OCI-LY7 (cell line): ENCODE measurements at regions not wholly inside any gene's neighbourhood (a gene's known extent, or its start where the extent isn't known, plus 50 kb on each side); places are given as distances from the start of the nearest gene placed in this dataset.

Experiments
- BruUV-seq: library from RNA; stranded (reverse); fragments of 400-500 nt; replicated peaks from 2 replicates; lab custom pipeline; 2021; lab: Mats Ljungman, UMichigan
- CTCF ChIA-PET: fragments of 300-600 bp; sonication (Branson Sonifier 250); formaldehyde crosslinking; loops from one replicate; lab custom pipeline; 2022; ENCODE audit warnings: antibody characterized with exemption; ENCODE audit not compliant: unreplicated experiment; lab: Charles Lee
- POLR2A ChIA-PET: fragments of 300-600 bp; sonication (Branson Sonifier 250); formaldehyde crosslinking; loops from one replicate; lab custom pipeline; 2022; ENCODE audit warnings: antibody characterized with exemption; lab: Charles Lee
- DNase-seq: peaks from one replicate; pipeline ENCODE4 v3.0.0-alpha.2; 2015; ENCODE audit warnings: low spot score
- H2AFZ ChIP-seq: fragments of 200-600 bp; sonication (generic), shearing (Covaris generic); 2 replicates; pipeline ENCODE4 v1.6.1; 2014; ENCODE audit warnings: mild to moderate bottlenecking, antibody characterized with exemption, low read length, moderate library complexity
- H3K27ac ChIP-seq: fragments of 200-600 bp; sonication (generic); 2 replicates; pipeline ENCODE4 v1.5.1; 2014; ENCODE audit warnings: mixed run types, low read depth, mild to moderate bottlenecking, moderate library complexity, low read length, inconsistent platforms; ENCODE audit not compliant: poor library complexity, severe bottlenecking
- H3K36me3 ChIP-seq: fragments of 200-600 bp; sonication (generic); 2 replicates; pipeline ENCODE4 v1.6.1; 2014; ENCODE audit warnings: mild to moderate bottlenecking, antibody characterized with exemption, low read length, moderate library complexity, mixed read lengths; ENCODE audit not compliant: insufficient read depth
- H3K4me1 ChIP-seq: fragments of 200-600 bp; sonication (generic); 2 replicates; pipeline ENCODE4 v1.5.1; 2014; ENCODE audit warnings: mild to moderate bottlenecking, low read length; ENCODE audit not compliant: insufficient read depth, poor library complexity, severe bottlenecking
- H3K4me2 ChIP-seq: fragments of 200-600 bp; sonication (generic); 2 replicates; pipeline ENCODE4 v1.6.1; 2014; ENCODE audit warnings: mild to moderate bottlenecking, low read length
- H3K4me3 ChIP-seq: fragments of 200-600 bp; sonication (generic); 2 replicates; pipeline ENCODE4 v1.5.1; 2014; ENCODE audit warnings: mild to moderate bottlenecking, low read depth, low read length; ENCODE audit not compliant: poor library complexity, severe bottlenecking
- H3K79me2 ChIP-seq: fragments of 200-600 bp; sonication (generic); 2 replicates; pipeline ENCODE4 v1.6.1; 2016; ENCODE audit warnings: low read depth, mild to moderate bottlenecking, low read length, moderate library complexity, mixed read lengths; ENCODE audit not compliant: insufficient read depth
- H3K9me2 ChIP-seq: fragments of 200-600 bp; sonication (generic); 2 replicates; pipeline ENCODE4 v1.6.1; 2016; ENCODE audit warnings: mild to moderate bottlenecking, low read length, mixed read lengths; ENCODE audit not compliant: insufficient read depth
- H3K9me3 ChIP-seq: fragments of 200-600 bp; sonication (generic); 2 replicates; pipeline ENCODE4 v1.6.1; 2014; ENCODE audit warnings: mild to moderate bottlenecking, mixed run types, low read length, mixed read lengths
- H4K20me1 ChIP-seq: fragments of 200-600 bp; sonication (generic); 2 replicates; pipeline ENCODE4 v1.6.1; 2014; ENCODE audit warnings: mild to moderate bottlenecking, antibody characterized with exemption, low read length, moderate library complexity, mixed read lengths; ENCODE audit not compliant: insufficient read depth
- EZH2phosphoT487 ChIP-seq: fragments of 200-600 bp; sonication (generic); IDR thresholded peaks from 2 replicates; pipeline ENCODE4 v1.6.1; 2018; ENCODE audit warnings: low read depth, borderline replicate concordance, mild to moderate bottlenecking, mixed run types, antibody characterized with exemption, low read length, moderate library complexity, mixed read lengths
- intact Hi-C: fragments of 100-400 bp; cut with micrococcal nuclease; formaldehyde crosslinking; loops from one replicate; pipeline ENCODE4 v1.10.0; 2022; ENCODE audit not compliant: unreplicated experiment
- TF ChIP-seq, protein P1 (sequence below): fragments of 200-600 bp; sonication (generic); conservative IDR thresholded peaks from 2 replicates; pipeline ENCODE4 v1.5.1; 2014; ENCODE audit warnings: mild to moderate bottlenecking, antibody characterized with exemption, low read length, moderate library complexity, mixed read lengths

DNA sequence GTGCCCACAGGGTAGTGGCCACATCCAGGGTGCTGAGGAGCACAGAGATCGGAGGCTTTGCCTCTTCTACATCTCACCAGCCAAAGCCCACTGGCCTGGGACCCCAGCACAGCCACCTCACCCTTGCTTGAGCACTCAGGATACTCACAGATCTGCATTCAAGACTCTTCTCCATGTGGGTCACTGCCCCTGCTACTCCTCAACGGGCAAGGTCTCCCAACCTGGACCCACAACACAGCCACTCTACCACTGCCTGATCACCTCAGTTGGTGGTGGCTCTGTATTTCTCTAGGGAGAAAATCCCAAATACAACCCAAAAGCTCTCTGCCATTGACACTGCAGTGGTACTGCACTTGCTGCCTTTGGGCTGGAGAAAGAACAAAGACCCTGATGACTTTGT is 190.3 kb upstream of the KLHL4 start:
- Histone ChIP-seq H3K27ac (no peak overlapping the region), H3K9me2 (no peaks in the 10 kb centered on the region), H3K79me2 (no peaks in the 10 kb centered on the region), H3K36me3 (no peaks in the 10 kb centered on the region), H4K20me1 (no peaks in the 10 kb centered on the region), H3K4me2 (no peak overlapping the region), H3K4me3 (no peak overlapping the region), H3K4me1 (no peaks in the 10 kb centered on the region), H2AFZ (no peak overlapping the region), H3K9me3 (no peaks in the 10 kb centered on the region)
- intact Hi-C loops, result no loop called here
- no peak for TF ChIP-seq EZH2phosphoT487
- TF ChIP-seq, protein P1, sequence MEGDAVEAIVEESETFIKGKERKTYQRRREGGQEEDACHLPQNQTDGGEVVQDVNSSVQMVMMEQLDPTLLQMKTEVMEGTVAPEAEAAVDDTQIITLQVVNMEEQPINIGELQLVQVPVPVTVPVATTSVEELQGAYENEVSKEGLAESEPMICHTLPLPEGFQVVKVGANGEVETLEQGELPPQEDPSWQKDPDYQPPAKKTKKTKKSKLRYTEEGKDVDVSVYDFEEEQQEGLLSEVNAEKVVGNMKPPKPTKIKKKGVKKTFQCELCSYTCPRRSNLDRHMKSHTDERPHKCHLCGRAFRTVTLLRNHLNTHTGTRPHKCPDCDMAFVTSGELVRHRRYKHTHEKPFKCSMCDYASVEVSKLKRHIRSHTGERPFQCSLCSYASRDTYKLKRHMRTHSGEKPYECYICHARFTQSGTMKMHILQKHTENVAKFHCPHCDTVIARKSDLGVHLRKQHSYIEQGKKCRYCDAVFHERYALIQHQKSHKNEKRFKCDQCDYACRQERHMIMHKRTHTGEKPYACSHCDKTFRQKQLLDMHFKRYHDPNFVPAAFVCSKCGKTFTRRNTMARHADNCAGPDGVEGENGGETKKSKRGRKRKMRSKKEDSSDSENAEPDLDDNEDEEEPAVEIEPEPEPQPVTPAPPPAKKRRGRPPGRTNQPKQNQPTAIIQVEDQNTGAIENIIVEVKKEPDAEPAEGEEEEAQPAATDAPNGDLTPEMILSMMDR, result no peak
- no TSS peak for BruUV-seq
- ChIA-PET POLR2A (no interaction called here), CTCF (no interaction called here)
- no peak for DNase-seq

DNA sequence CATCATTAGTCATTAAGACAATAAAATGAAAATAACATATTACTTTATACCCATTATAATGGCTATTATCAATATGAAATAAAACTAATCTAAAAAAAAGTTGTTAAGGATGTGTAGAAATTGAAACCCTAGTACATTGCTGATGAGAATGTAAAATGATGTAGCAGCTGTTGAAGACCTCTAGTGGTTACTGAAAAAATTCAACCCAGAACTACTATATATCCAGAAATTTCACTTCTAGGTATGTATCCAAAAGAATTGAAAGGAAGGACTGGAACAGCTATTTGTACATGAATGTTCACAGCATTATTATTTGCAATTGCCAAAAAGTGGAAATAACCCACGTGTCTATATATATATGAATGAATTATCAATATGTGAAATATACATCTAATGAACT is 180.3 kb upstream of the KLHL4 start:
- Histone ChIP-seq H3K27ac (no peak overlapping the region), H3K36me3 (no peaks in the 10 kb centered on the region), H3K4me3 (no peak overlapping the region), H2AFZ (no peak overlapping the region), H3K79me2 (no peaks in the 10 kb centered on the region), H3K4me2 (no peak overlapping the region), H3K9me2 (no peaks in the 10 kb centered on the region), H3K9me3 (no peaks in the 10 kb centered on the region), H4K20me1 (no peaks in the 10 kb centered on the region), H3K4me1 (no peaks in the 10 kb centered on the region)
- intact Hi-C loops, result loop anchor here (10.0 kb wide), 1 partner anchor 328 kb away; no protein-coding TSS in a partner anchor
- TF ChIP-seq, protein P1, result no peak
- no peak for TF ChIP-seq EZH2phosphoT487
- DNase-seq, result no peak
- ChIA-PET POLR2A (interaction anchor here (0.6 kb wide), 1 partner anchor 401 kb away, joined by 3 read pairs; no protein-coding TSS in a partner anchor), CTCF (no interaction called here)
- no TSS peak for BruUV-seq

DNA sequence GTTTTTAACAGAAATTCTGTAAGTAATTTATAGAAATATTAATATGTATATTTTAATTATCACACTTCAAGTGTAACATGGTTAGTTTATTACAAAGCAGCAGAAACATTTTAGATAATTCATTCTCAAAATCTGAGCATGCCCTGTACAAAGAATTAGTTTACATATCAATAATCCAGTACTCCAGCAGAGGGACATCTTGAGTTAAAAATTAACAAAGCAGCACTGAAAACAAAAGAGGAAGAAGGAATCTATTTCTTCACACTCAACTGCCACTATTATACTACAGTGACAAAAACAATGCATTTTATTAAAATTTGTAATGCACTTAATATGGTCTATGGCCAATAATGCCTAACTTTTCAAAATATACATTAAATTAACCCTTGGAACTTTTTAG is 179.1 kb upstream of the KLHL4 start:
- intact Hi-C loops, result loop anchor here (10.0 kb wide), 1 partner anchor 326 kb away; no protein-coding TSS in a partner anchor
- POLR2A ChIA-PET, result interaction anchor here (0.7 kb wide), 2 partner anchors 10 to 1003 kb away, joined by 3 read pairs; no protein-coding TSS in a partner anchor

More for the DNA sequence above, 179.1 kb upstream of the KLHL4 start:
- H3K36me3 ChIP-seq, result no peaks in the 10 kb centered on the region
- CTCF ChIA-PET, result no interaction called here
- no peaks in the 10 kb centered on the region for H3K4me1 ChIP-seq
- H3K9me3 ChIP-seq, result no peaks in the 10 kb centered on the region
- no peaks in the 10 kb centered on the region for H3K79me2 ChIP-seq
- DNase-seq, result peak; percentile 1
- no peak overlapping the region for H3K27ac ChIP-seq
- no peak for TF ChIP-seq EZH2phosphoT487
- TF ChIP-seq, protein P1, result peak; percentile 52; the same call in 1 of the 2 replicates
- no peak overlapping the region for H2AFZ ChIP-seq
- no TSS peak for BruUV-seq
- no peaks in the 10 kb centered on the region for H4K20me1 ChIP-seq
- no peak overlapping the region for H3K4me2 ChIP-seq
- no peaks in the 10 kb centered on the region for H3K9me2 ChIP-seq
- H3K4me3 ChIP-seq, result no peak overlapping the region
